Uterus (tissue), 2 donors: ENCODE measurements at regions not wholly inside any gene's neighbourhood (a gene's known extent, or its start where the extent isn't known, plus 50 kb on each side); places are given as distances from the start of the nearest gene placed in this dataset.

Source experiments
- POLR2A ChIP-seq, 2 donors: fragments of 450-650 bp; IDR thresholded peaks; one replicate each; pipeline ENCODE4 v1.6.1; 2016; ENCODE audit warnings: antibody characterized with exemption in 2 of 2, mild to moderate bottlenecking in 1 of 2, moderate library complexity in 1 of 2
- TF ChIP-seq, protein P1 (sequence below), 4 experiments: fragments of 200-600 bp in 2 of 4; fragments of 450-650 bp in 2 of 4; sonication (generic) in 2 of 4; IDR thresholded peaks; one replicate each; pipeline ENCODE4 v1.5.1; 2016 to 2019; ENCODE audit warnings: antibody characterized with exemption in 4 of 4, mild to moderate bottlenecking in 2 of 4, moderate library complexity in 1 of 4

DNA sequence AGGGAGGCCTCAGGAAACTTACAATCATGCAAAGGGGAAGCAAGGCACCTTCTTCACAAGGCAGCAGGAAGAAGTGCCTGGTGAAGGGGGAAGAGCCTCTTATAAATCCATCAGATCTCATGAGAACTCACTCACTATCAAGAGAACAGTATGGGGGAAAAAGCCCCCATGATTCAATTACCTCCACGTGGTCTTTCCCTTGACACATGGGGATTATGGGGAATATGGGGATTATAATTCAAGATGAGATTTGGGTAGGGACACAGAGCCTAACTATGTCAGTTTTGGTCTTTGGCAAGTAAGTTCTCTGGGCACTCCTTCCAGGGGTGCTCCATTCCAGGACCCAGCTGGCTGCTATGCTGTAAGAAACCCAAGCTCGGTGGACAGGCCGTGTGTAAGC lies 275.3 kb upstream of the TUT7 start:
- TF ChIP-seq, protein P1, sequence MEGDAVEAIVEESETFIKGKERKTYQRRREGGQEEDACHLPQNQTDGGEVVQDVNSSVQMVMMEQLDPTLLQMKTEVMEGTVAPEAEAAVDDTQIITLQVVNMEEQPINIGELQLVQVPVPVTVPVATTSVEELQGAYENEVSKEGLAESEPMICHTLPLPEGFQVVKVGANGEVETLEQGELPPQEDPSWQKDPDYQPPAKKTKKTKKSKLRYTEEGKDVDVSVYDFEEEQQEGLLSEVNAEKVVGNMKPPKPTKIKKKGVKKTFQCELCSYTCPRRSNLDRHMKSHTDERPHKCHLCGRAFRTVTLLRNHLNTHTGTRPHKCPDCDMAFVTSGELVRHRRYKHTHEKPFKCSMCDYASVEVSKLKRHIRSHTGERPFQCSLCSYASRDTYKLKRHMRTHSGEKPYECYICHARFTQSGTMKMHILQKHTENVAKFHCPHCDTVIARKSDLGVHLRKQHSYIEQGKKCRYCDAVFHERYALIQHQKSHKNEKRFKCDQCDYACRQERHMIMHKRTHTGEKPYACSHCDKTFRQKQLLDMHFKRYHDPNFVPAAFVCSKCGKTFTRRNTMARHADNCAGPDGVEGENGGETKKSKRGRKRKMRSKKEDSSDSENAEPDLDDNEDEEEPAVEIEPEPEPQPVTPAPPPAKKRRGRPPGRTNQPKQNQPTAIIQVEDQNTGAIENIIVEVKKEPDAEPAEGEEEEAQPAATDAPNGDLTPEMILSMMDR (IDR thresholded peaks at IDR 0.05), result no peak
- TF ChIP-seq POLR2A (IDR thresholded peaks at IDR 0.05), result no peak
